ENCODE measurements at regions not wholly inside any gene's neighbourhood (a gene's known extent, or its start where the extent isn't known, plus 50 kb on each side); places are given as distances from the start of the nearest gene placed in this dataset.

GRCh38 chr20:11337361-11338130, 580.1 kb upstream of the BTBD3 start:
- H3K4me2 ChIP-seq (ENCODE audit: low read length) = no peak overlapping the region
- H3K27ac ChIP-seq (ENCODE audit: low read length) = no peak overlapping the region
- H2AFZ ChIP-seq (ENCODE audit: low read depth, low read length) = no peak overlapping the region
- no peaks in the 10 kb centered on the region for H3K9me2 ChIP-seq (ENCODE audit: insufficient read depth, low read length)
- no peaks in the 10 kb centered on the region for H3K79me2 ChIP-seq (replicated peaks; ENCODE audit: insufficient read depth, low read length)
- H3K9ac ChIP-seq (ENCODE audit: low read length) = no peak overlapping the region
- H3K36me3 ChIP-seq (ENCODE audit: insufficient read depth, low read length) = no peaks in the 10 kb centered on the region
- H4K20me1 ChIP-seq (ENCODE audit: insufficient read depth) = no peaks in the 10 kb centered on the region
- no peaks in the 10 kb centered on the region for H3F3A ChIP-seq (ENCODE audit: insufficient read depth, low read length, poor library complexity, severe bottlenecking)
- H3K9me3 ChIP-seq (ENCODE audit: low read length) = no peaks in the 10 kb centered on the region
- H3K4me3 ChIP-seq (ENCODE audit: low read length) = no peak overlapping the region
- no peaks in the 10 kb centered on the region for H3K27me3 ChIP-seq (ENCODE audit: insufficient read depth, low read depth, low read length)
- no peak for TF ChIP-seq RAD21 (conservative IDR thresholded peaks at IDR 0.05)
- TF ChIP-seq SMC3 (conservative IDR thresholded peaks at IDR 0.05; ENCODE audit: poor library complexity) = no peak
- no peak for TF ChIP-seq EZH2 (IDR thresholded peaks at IDR 0.05; ENCODE audit: borderline replicate concordance, insufficient read depth, low read length, poor library complexity, severe bottlenecking)
- no peak for TF ChIP-seq MXI1 (conservative IDR thresholded peaks at IDR 0.05; ENCODE audit: poor library complexity, severe bottlenecking)
- TF ChIP-seq POLR2AphosphoS5 (IDR thresholded peaks at IDR 0.05) = no peak
- TF ChIP-seq CTCF (IDR thresholded peaks at IDR 0.05; ENCODE audit: poor library complexity, severe bottlenecking) = no peak
- no peak for TF ChIP-seq EP300 (conservative IDR thresholded peaks at IDR 0.05; ENCODE audit: poor library complexity, severe bottlenecking)
- TF ChIP-seq TAF1 (IDR thresholded peaks at IDR 0.05; ENCODE audit: low read depth) = no peak
- no peak for TF ChIP-seq REST (IDR thresholded peaks at IDR 0.05; ENCODE audit: borderline replicate concordance)

GRCh38 chr20:11338496-11339306, 579.0 kb upstream of the BTBD3 start:
- Histone ChIP-seq H2AFZ (ENCODE audit: low read depth, low read length) (no peak overlapping the region), H3K4me2 (ENCODE audit: low read length) (no peak overlapping the region), H3K36me3 (ENCODE audit: insufficient read depth, low read length) (no peaks in the 10 kb centered on the region), H3K27ac (ENCODE audit: low read length) (no peak overlapping the region), H4K20me1 (ENCODE audit: insufficient read depth) (no peaks in the 10 kb centered on the region), H3K9me2 (ENCODE audit: insufficient read depth, low read length) (no peaks in the 10 kb centered on the region), H3K79me2 (replicated peaks; ENCODE audit: insufficient read depth, low read length) (no peaks in the 10 kb centered on the region), H3F3A (ENCODE audit: insufficient read depth, low read length, poor library complexity, severe bottlenecking) (no peaks in the 10 kb centered on the region), H3K27me3 (ENCODE audit: insufficient read depth, low read depth, low read length) (no peaks in the 10 kb centered on the region), H3K4me3 (ENCODE audit: low read length) (no peak overlapping the region), H3K9ac (ENCODE audit: low read length) (no peak overlapping the region), H3K9me3 (ENCODE audit: low read length) (no peaks in the 10 kb centered on the region)
- no peak for TF ChIP-seq EZH2 (IDR thresholded peaks at IDR 0.05; ENCODE audit: borderline replicate concordance, insufficient read depth, low read length, poor library complexity, severe bottlenecking)
- TF ChIP-seq POLR2AphosphoS5 (IDR thresholded peaks at IDR 0.05) = no peak
- TF ChIP-seq SMC3 (conservative IDR thresholded peaks at IDR 0.05; ENCODE audit: poor library complexity) = no peak
- TF ChIP-seq MXI1 (conservative IDR thresholded peaks at IDR 0.05; ENCODE audit: poor library complexity, severe bottlenecking) = no peak
- no peak for TF ChIP-seq RAD21 (conservative IDR thresholded peaks at IDR 0.05)

Measured in neural cell (in vitro differentiated cells).